Hepatocyte (in vitro differentiated cells): ENCODE measurements at regions not wholly inside any gene's neighbourhood (a gene's known extent, or its start where the extent isn't known, plus 50 kb on each side); places are given as distances from the start of the nearest gene placed in this dataset.

Experiments used
- DNase-seq: peaks from one replicate; pipeline ENCODE4 v3.0.0-alpha.2; 2016; ENCODE audit warnings: low spot score
- H2AFZ ChIP-seq: fragments of 200-600 bp; sonication (generic); 2 replicates; pipeline ENCODE4 v1.6.0; 2016; ENCODE audit warnings: antibody characterized with exemption, mild to moderate bottlenecking
- H3K27ac ChIP-seq: fragments of 200-600 bp; sonication (generic); 2 replicates; pipeline ENCODE4 v1.5.1; 2016; ENCODE audit warnings: mild to moderate bottlenecking
- H3K27me3 ChIP-seq: fragments of 200-600 bp; sonication (generic); 2 replicates; pipeline ENCODE4 v1.6.1; 2016
- H3K36me3 ChIP-seq: fragments of 200-600 bp; sonication (generic); replicated peaks from 2 replicates; pipeline ENCODE4 v1.5.1; 2016; ENCODE audit warnings: low read depth; ENCODE audit not compliant: insufficient read depth
- H3K4me1 ChIP-seq: fragments of 200-600 bp; sonication (generic); 2 replicates; pipeline ENCODE4 v1.5.1; 2016; ENCODE audit warnings: mild to moderate bottlenecking, moderate library complexity; ENCODE audit not compliant: insufficient read depth
- H3K4me2 ChIP-seq: fragments of 200-600 bp; sonication (generic); 2 replicates; pipeline ENCODE4 v1.6.0; 2016
- H3K4me3 ChIP-seq: fragments of 200-600 bp; sonication (generic); 2 replicates; pipeline ENCODE4 v1.5.1; 2016; ENCODE audit warnings: mild to moderate bottlenecking
- H3K79me2 ChIP-seq: fragments of 200-600 bp; sonication (generic); 2 replicates; pipeline ENCODE4 v1.6.0; 2017; ENCODE audit warnings: mild to moderate bottlenecking
- H3K9me2 ChIP-seq: fragments of 200-600 bp; sonication (generic); replicated peaks from 2 replicates; pipeline ENCODE4 v1.6.0; 2017; ENCODE audit warnings: mild to moderate bottlenecking; ENCODE audit not compliant: insufficient read depth
- H3K9me3 ChIP-seq: fragments of 200-600 bp; sonication (generic); 2 replicates; pipeline ENCODE4 v1.5.1; 2016; ENCODE audit warnings: low read depth, mild to moderate bottlenecking
- H4K20me1 ChIP-seq: fragments of 200-600 bp; sonication (generic); 2 replicates; pipeline ENCODE4 v1.6.0; 2016; ENCODE audit warnings: mild to moderate bottlenecking; ENCODE audit not compliant: insufficient read depth, poor library complexity, severe bottlenecking
- EZH2 ChIP-seq: fragments of 200-600 bp; sonication (generic); IDR thresholded peaks from 2 replicates; pipeline ENCODE4 v1.6.1; 2016; ENCODE audit warnings: antibody characterized with exemption, mild to moderate bottlenecking, borderline replicate concordance
- EZH2phosphoT487 ChIP-seq: fragments of 200-600 bp; sonication (generic); IDR thresholded peaks from one replicate; pipeline ENCODE4 v1.6.1; 2018; ENCODE audit warnings: antibody characterized with exemption, mild to moderate bottlenecking, low read depth, moderate library complexity; ENCODE audit not compliant: unreplicated experiment, severe bottlenecking
- WGBS: methylation state at CpG from one replicate; pipeline ENCODE4 v1.1.6; 2016; ENCODE audit warnings: low lambda C conversion rate; ENCODE audit errors: missing lambda C conversion rate; 5-methylcytosine and 5-hydroxymethylcytosine counted together
- TF ChIP-seq, protein P1 (sequence below): fragments of 200-600 bp; sonication (generic); IDR thresholded peaks from 2 replicates; pipeline ENCODE4 v1.5.1; 2016; ENCODE audit warnings: antibody characterized with exemption, mild to moderate bottlenecking; ENCODE audit not compliant: poor library complexity

DNA sequence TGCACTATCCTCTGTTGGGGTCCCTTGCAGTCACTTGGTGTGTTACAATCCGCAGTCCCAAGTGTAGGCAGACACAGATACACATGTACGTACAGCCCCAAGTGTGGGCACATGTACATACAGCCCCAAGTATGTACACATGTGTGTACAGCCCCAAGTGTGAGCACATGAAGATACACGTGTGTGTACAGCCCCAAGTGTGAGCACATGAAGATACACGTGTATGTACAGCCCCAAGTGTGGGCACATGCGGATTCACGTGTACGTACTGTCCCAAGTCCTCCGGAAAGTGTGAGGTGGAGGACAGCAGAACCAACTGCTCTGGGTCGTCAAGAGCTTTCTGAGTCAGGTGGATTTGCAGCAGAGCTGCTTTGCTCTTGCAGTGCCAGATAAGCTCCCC lies 440.0 kb downstream of the ZNF516 start:
- no peaks in the 10 kb centered on the region for H3K79me2 ChIP-seq
- H3K4me3 ChIP-seq: no peak overlapping the region
- H3K4me1 ChIP-seq: no peaks in the 10 kb centered on the region
- no peaks in the 10 kb centered on the region for H3K36me3 ChIP-seq
- H3K9me2 ChIP-seq: no peaks in the 10 kb centered on the region
- H2AFZ ChIP-seq: no peak overlapping the region
- H3K27me3 ChIP-seq: no peaks in the 10 kb centered on the region
- WGBS: 90% methylated on average over 9 of the region's 9 CpGs
- H3K9me3 ChIP-seq: no peaks in the 10 kb centered on the region
- DNase-seq: no peak
- peak overlapping the region; percentile 72 for H3K27ac ChIP-seq
- TF ChIP-seq EZH2: no peak
- H4K20me1 ChIP-seq: no peaks in the 10 kb centered on the region
- H3K4me2 ChIP-seq: peak overlapping the region; percentile 21

DNA sequence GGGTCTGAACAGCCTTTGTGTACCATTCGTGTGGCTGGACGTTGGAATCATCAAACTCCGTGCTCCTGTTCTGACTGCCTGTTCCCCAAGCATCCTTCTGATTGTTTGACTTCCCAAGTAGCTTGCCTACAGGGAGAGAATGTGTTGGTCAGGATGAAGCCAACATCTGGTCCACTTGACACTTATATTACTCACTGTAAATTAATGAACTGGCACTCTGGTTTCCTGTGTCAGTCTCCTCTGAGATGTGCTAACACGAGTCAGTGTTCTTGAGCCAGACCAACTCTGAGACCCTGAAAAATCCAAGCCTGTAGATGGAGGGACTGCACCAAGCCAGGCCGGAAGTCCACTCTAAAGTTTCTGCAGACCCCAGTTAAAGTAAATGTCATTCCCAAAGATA lies 440.9 kb downstream of the ZNF516 start:
- 91% methylated on average over 5 of the region's 5 CpGs for WGBS
- TF ChIP-seq, protein P1, sequence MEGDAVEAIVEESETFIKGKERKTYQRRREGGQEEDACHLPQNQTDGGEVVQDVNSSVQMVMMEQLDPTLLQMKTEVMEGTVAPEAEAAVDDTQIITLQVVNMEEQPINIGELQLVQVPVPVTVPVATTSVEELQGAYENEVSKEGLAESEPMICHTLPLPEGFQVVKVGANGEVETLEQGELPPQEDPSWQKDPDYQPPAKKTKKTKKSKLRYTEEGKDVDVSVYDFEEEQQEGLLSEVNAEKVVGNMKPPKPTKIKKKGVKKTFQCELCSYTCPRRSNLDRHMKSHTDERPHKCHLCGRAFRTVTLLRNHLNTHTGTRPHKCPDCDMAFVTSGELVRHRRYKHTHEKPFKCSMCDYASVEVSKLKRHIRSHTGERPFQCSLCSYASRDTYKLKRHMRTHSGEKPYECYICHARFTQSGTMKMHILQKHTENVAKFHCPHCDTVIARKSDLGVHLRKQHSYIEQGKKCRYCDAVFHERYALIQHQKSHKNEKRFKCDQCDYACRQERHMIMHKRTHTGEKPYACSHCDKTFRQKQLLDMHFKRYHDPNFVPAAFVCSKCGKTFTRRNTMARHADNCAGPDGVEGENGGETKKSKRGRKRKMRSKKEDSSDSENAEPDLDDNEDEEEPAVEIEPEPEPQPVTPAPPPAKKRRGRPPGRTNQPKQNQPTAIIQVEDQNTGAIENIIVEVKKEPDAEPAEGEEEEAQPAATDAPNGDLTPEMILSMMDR: no peak
- TF ChIP-seq EZH2: no peak
- no peak for TF ChIP-seq EZH2phosphoT487
- Histone ChIP-seq H3K27me3 (no peaks in the 10 kb centered on the region), H3K4me2 (no peak overlapping the region), H2AFZ (no peak overlapping the region), H3K4me3 (no peak overlapping the region), H3K36me3 (no peaks in the 10 kb centered on the region), H4K20me1 (no peaks in the 10 kb centered on the region), H3K9me3 (no peaks in the 10 kb centered on the region), H3K4me1 (no peaks in the 10 kb centered on the region), H3K27ac (no peak overlapping the region), H3K9me2 (no peaks in the 10 kb centered on the region), H3K79me2 (no peaks in the 10 kb centered on the region)
- no peak for DNase-seq

DNA sequence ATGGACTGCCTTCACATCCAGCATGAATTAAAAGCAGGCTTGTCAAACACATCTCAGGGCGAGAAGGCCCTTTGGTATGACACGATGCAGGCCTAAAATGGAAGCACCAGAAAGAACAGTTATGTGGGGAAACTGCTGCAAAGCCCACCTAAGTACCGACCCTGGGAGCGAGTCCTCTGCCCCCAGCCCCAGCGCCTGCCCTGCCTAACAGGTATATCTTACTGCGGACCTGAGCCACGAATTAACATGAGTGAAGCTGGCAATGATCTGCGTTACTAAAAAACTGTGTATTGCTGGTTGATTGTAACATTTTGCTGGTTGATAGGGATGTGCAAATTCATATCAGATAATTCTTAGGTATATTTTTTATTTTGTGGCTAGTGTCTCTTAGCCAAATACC lies 441.5 kb downstream of the ZNF516 start:
- H4K20me1 ChIP-seq: no peaks in the 10 kb centered on the region
- H3K4me2 ChIP-seq: no peak overlapping the region
- no peaks in the 10 kb centered on the region for H3K27me3 ChIP-seq
- no peaks in the 10 kb centered on the region for H3K36me3 ChIP-seq
- no peaks in the 10 kb centered on the region for H3K9me2 ChIP-seq
- DNase-seq: no peak
- TF ChIP-seq EZH2 (no peak), EZH2phosphoT487 (no peak)
- TF ChIP-seq, protein P1: no peak
- no peaks in the 10 kb centered on the region for H3K4me1 ChIP-seq
- WGBS: 95% methylated on average over 8 of the region's 8 CpGs
- no peak overlapping the region for H3K4me3 ChIP-seq
- H3K27ac ChIP-seq: no peak overlapping the region
- H3K79me2 ChIP-seq: no peaks in the 10 kb centered on the region
- H2AFZ ChIP-seq: no peak overlapping the region
- H3K9me3 ChIP-seq: no peaks in the 10 kb centered on the region

- no peaks in the 10 kb centered on the region for H3K36me3 ChIP-seq
- H3K4me3 ChIP-seq: no peak overlapping the region
- no peaks in the 10 kb centered on the region for H3K4me1 ChIP-seq
- no peaks in the 10 kb centered on the region for H4K20me1 ChIP-seq
- H2AFZ ChIP-seq: no peak overlapping the region
- no peaks in the 10 kb centered on the region for H3K9me2 ChIP-seq
- no peak overlapping the region for H3K4me2 ChIP-seq
- 93% methylated on average over 9 of the region's 9 CpGs for WGBS
- H3K27me3 ChIP-seq: no peaks in the 10 kb centered on the region
- no peak overlapping the region for H3K27ac ChIP-seq
- DNase-seq: no peak
- H3K79me2 ChIP-seq: no peaks in the 10 kb centered on the region
- no peaks in the 10 kb centered on the region for H3K9me3 ChIP-seq
- TF ChIP-seq, protein P1: no peak
- TF ChIP-seq EZH2 (no peak), EZH2phosphoT487 (no peak)
These were observed 442.8 kb downstream of the ZNF516 start for GRCh38 chr18:76052227-76052595.
